Stimulated activated naive CD8-positive, alpha-beta T cell treated with anti-CD3 and anti-CD28 coated beads, Interleukin-15, amount 100 ng/mL, for 72 hours (primary cell): ENCODE measurements at regions not wholly inside any gene's neighbourhood (a gene's known extent, or its start where the extent isn't known, plus 50 kb on each side); places are given as distances from the start of the nearest gene placed in this dataset.
"Not testable (repeated sequence)": the region's sequence is repeated elsewhere in the genome, so short reads cannot be mapped to it uniquely, and the experiment has no call there.

Source experiments
- ATAC-seq: fragments of 150-1000 bp; cut with Tn5 transposase; 2 replicates; pipeline ENCODE4 v1.10.0; 2021; ENCODE audit warnings: mild to moderate bottlenecking, moderate library complexity
- DNase-seq, 2 donors: peaks; one replicate each; pipeline ENCODE4 v3.0.0; 2021 to 2022
- H3K27ac Mint-ChIP-seq, 2 donors: one replicate each; pipeline ENCODE4 v1.8.0; 2022; ENCODE audit warnings: mild to moderate bottlenecking in 2 of 2, mixed read lengths in 2 of 2, moderate library complexity in 2 of 2
- H3K27me3 Mint-ChIP-seq: one replicate; pipeline ENCODE4 v1.8.0; 2022; ENCODE audit warnings: mixed read lengths
- H3K4me1 Mint-ChIP-seq: one replicate; pipeline ENCODE4 v1.8.0; 2022; ENCODE audit warnings: mild to moderate bottlenecking, mixed read lengths
- H3K4me3 Mint-ChIP-seq, 2 donors: one replicate each; pipeline ENCODE4 v1.8.0; 2022; ENCODE audit warnings: mild to moderate bottlenecking in 2 of 2, mixed read lengths in 2 of 2, moderate library complexity in 1 of 2
- H3K9me3 Mint-ChIP-seq, 2 donors: one replicate each; pipeline ENCODE4 v1.8.0; 2022; ENCODE audit warnings: mixed read lengths in 2 of 2

DNA sequence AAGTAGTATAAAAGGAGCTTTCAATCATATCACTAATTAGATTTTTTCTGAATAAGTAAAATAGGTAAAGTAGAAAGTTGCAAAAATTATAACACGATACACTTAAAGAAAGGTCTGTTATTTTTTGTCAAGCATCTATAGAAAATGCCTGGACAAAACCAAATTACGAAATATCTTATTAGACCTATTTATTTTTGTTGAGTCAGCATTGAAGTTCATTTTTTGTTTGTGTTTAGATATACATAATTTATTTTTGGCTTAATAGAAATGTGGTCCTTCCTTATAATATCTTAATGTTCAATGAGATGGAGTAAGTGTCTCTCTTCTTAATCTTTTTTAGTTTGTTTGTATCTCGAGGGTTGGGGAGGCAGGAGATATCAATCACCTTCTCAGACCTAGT lies 214.8 kb upstream of the GRIA1 start:
- no peaks in the 10 kb centered on the region for H3K9me3 Mint-ChIP-seq
- no peak overlapping the region for H3K4me3 Mint-ChIP-seq
- DNase-seq (no peak), ATAC-seq (no peak)
- no peaks in the 10 kb centered on the region for H3K4me1 Mint-ChIP-seq
- no peak overlapping the region for H3K27ac Mint-ChIP-seq
- no peaks in the 10 kb centered on the region for H3K27me3 Mint-ChIP-seq

DNA sequence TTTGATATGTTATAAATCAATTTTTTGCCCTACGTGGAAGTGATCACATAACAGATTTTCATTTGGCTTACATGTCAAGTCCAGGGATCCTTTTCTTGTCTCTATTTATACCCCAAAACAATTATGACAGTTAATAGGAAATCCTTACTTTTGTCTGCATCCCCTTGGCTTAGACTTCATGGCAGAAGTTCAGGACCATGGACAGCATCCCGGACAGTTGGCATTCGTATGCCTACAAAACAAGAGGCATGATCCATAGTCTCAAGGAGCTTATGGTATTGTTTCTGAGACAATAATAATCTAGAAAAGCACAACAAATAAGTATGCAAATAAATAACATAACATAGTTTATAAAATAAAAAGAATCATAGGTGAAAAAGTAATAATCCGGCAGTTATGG lies 214.3 kb upstream of the GRIA1 start:
- no peak for DNase-seq
- H3K27ac Mint-ChIP-seq, result no peak overlapping the region
- ATAC-seq, result no peak
- H3K4me1 Mint-ChIP-seq, result no peaks in the 10 kb centered on the region
- H3K4me3 Mint-ChIP-seq, result no peak overlapping the region
- H3K9me3 Mint-ChIP-seq, result no peaks in the 10 kb centered on the region
- no peaks in the 10 kb centered on the region for H3K27me3 Mint-ChIP-seq

DNA sequence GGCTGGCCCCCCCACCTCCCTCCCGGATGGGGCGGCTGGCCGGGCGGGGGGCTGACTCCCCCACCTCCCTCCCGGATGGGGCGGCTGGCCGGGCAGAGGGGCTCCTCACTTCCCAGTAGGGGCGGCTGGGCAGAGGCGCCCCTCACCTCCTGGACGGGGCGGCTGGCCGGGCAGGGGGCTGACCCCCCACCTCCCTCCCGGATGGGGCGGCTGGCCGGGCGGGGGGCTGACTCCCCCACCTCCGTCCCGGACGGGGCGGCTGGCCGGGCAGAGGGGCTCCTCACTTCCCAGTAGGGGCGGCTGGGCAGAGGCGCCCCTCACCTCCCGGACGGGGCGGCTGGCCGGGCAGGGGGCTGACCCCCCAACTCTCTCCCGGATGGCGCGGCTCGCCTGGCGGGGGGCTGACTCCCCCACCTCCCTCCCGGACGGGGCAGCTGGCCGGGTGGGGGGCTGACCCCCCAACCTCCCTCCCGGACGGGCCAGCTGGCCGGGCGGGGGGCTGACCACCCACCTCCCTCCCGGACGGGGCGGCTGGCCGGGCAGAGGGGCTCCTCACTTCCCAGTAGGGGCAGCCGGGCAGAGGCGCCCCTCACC lies 194.1 kb upstream of the GRIA1 start:
- peaks cover 0 to 35% of the 10 kb centered on the region in 2 donors for H3K9me3 Mint-ChIP-seq
- not testable (repeated sequence) for H3K27me3 Mint-ChIP-seq, H3K27ac Mint-ChIP-seq, DNase-seq, H3K4me1 Mint-ChIP-seq, H3K4me3 Mint-ChIP-seq, ATAC-seq

DNA sequence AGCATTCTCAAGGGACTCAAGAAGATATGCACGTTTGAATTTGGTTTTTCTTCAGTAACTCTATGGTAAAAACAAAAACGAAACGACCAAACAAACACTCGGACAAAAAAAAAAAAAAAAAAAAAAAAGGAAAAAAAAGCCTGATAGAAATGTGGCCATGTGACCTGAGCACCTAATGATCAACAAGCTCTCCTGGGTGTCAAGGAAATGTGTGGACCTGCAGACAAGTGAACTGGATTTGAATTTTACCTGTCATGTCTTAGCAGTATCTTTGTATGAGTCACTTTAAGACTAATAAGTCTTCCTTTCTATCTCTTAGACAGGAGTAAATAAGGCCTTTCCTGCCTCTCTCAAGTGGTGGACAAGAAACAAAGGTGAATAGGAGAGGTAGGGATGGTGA lies 190.6 kb upstream of the GRIA1 start:
- no peak for DNase-seq
- Mint-ChIP-seq H3K4me1 (no peaks in the 10 kb centered on the region), H3K4me3 (no peak overlapping the region), H3K27me3 (no peaks in the 10 kb centered on the region), H3K9me3 (peaks cover 9 to 28% of the 10 kb centered on the region in 2 donors), H3K27ac (no peak overlapping the region)
- ATAC-seq, result no peak

- ATAC-seq (no peak), DNase-seq (no peak)
- Mint-ChIP-seq H3K27ac (no peak overlapping the region), H3K9me3 (peaks cover 8 to 26% of the 10 kb centered on the region in 2 donors), H3K4me1 (no peaks in the 10 kb centered on the region), H3K27me3 (no peaks in the 10 kb centered on the region), H3K4me3 (no peak overlapping the region)
These were observed 182.2 kb upstream of the GRIA1 start for GRCh38 chr5:153308282-153308681.

GRCh38 chr5:153318556-153318955 lies 171.9 kb upstream of the GRIA1 start:
- no peak for ATAC-seq
- no peak for DNase-seq
- H3K4me3 Mint-ChIP-seq, result no peak overlapping the region
- H3K4me1 Mint-ChIP-seq, result no peaks in the 10 kb centered on the region
- no peaks in the 10 kb centered on the region for H3K27me3 Mint-ChIP-seq
- peaks cover 4 to 13% of the 10 kb centered on the region in 2 donors for H3K9me3 Mint-ChIP-seq
- no peak overlapping the region for H3K27ac Mint-ChIP-seq

DNA sequence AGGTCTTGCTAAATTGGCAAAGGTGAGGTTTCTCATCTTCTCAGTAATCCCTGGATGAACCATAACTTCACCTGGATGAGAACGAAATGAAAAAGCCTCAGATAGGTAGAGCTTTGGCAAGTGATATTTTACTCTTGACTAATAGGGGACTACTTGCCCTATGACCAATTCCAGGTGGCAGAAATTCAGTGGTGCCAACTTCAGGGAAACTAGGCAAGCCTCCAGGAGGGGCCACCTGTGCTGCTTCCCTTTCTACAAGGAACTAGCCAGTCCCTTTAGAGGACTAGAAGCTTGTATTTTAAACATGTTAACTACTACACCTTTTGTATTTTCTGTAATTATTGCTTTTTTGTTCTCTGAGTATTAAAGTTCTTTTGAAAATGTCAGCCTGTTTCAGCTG lies 169.0 kb upstream of the GRIA1 start:
- no peaks in the 10 kb centered on the region for H3K4me1 Mint-ChIP-seq
- no peaks in the 10 kb centered on the region for H3K27me3 Mint-ChIP-seq
- DNase-seq, result no peak
- no peak for ATAC-seq
- peaks cover 0 to 10% of the 10 kb centered on the region in 2 donors for H3K9me3 Mint-ChIP-seq
- H3K27ac Mint-ChIP-seq, result no peak overlapping the region
- no peak overlapping the region for H3K4me3 Mint-ChIP-seq

DNA sequence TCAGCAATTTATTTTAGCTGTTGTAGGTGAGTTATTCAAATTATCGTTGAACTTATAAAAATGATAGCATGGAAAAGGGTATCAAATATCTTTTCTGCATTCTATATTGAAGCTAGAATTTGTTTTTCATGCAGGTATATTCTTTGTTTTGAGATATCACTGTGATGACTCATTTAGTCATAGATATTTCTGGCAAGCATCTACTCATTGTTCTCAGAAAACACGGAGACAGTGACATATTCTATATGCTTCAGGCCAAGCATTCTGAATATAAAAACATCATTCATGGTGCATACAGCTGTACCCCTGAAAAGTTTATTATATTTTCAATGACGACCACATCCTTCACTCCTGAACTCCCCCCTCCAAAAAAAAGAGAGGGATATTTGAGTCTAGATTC lies 150.3 kb upstream of the GRIA1 start:
- Mint-ChIP-seq H3K27ac (no peak overlapping the region), H3K4me3 (no peak overlapping the region), H3K4me1 (no peaks in the 10 kb centered on the region), H3K9me3 (peaks cover 5 to 13% of the 10 kb centered on the region in 2 donors), H3K27me3 (peaks cover 5% of the 10 kb centered on the region)
- ATAC-seq (no peak), DNase-seq (no peak)

DNA sequence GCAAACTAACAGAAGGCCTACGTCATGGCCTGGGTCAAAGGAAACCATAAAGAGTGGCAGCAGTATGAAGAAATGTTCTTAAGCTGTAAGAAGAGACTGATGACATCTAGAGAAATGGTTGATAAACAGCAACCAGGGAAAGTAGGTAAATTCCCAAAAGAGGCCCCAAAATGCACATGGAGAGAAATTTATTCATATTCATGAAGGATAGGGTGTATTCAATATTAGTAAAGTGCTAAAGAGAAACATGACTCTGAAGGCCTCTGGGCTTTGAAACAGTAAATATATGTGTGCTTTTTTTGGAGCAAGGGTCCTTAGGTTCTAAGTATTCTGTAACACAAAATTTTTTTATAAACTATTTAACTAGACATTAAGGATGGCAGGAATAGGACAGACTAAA lies 149.7 kb upstream of the GRIA1 start:
- Mint-ChIP-seq H3K27ac (no peak overlapping the region), H3K4me1 (no peaks in the 10 kb centered on the region), H3K9me3 (peaks cover 5 to 13% of the 10 kb centered on the region in 2 donors), H3K27me3 (peaks cover 5% of the 10 kb centered on the region), H3K4me3 (no peak overlapping the region)
- DNase-seq, result no peak
- ATAC-seq, result no peak

- Mint-ChIP-seq H3K27ac (no peak overlapping the region), H3K9me3 (peaks cover 5 to 13% of the 10 kb centered on the region in 2 donors), H3K27me3 (peaks cover 5% of the 10 kb centered on the region), H3K4me1 (no peaks in the 10 kb centered on the region), H3K4me3 (no peak overlapping the region)
- ATAC-seq, result no peak
- DNase-seq, result no peak
These were observed 148.0 kb upstream of the GRIA1 start for GRCh38 chr5:153342487-153342886.

DNA sequence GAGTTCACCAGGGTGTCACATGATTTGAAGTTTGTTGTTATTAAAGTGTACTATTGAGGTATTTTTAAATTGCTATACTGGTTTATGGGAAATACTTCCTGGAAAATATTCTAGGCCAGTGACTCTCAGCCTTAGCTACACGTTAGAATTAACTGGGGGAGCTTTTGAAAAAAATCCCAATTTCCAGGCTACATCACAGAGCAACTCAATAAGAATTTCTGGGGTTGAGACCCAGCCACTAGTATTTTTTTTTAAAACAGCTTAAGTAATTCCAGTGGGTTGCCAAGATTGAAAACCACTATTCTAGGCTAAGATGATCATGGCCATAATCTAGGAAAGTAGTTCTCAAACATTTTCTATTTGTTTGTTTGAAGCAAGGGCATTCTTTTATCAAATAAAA lies 142.9 kb upstream of the GRIA1 start:
- H3K4me3 Mint-ChIP-seq, result no peak overlapping the region
- ATAC-seq (no peak), DNase-seq (no peak)
- peaks cover 0 to 7% of the 10 kb centered on the region in 2 donors for H3K9me3 Mint-ChIP-seq
- peaks cover 6% of the 10 kb centered on the region for H3K4me1 Mint-ChIP-seq
- H3K27ac Mint-ChIP-seq, result no peak overlapping the region
- peaks cover 15% of the 10 kb centered on the region for H3K27me3 Mint-ChIP-seq

DNA sequence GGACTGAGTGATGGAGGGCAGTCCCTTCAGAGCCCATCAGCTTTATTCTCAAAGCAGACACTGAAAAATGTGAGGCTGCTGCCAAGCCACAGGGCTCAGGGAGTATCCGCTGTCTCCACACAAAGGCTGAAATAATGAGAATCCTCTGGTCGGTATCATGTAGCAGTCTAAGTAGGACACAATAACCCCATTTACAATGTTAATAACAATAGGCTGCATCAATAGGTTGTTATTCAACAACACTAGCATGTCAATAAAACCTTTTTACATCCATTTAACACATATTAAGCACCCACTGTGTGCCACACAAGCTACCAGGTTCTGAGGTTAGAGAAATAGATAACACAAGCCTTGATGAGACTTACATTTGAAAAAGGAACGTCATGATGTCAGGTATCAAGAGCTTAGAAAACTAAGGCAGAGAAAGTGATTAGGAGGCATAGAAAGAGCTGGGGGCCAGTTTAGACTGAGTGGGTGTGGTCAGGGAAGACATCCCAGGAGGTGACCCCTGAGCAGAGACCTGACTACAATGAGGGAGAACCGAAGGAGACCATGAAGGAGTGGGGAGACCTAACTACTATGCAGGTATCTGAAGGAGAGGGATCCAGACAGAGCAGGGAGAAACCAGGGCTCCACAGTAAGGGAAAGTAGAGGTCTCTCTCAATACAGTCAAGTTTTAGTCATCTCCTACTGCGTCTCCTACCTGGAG lies 140.1 kb upstream of the GRIA1 start:
- DNase-seq (no peak), ATAC-seq (no peak)
- H3K4me3 Mint-ChIP-seq, result no peak overlapping the region
- H3K27ac Mint-ChIP-seq, result no peak overlapping the region
- H3K27me3 Mint-ChIP-seq, result peaks cover 38% of the 10 kb centered on the region
- peaks cover 7 to 9% of the 10 kb centered on the region in 2 donors for H3K9me3 Mint-ChIP-seq
- H3K4me1 Mint-ChIP-seq, result peaks cover 17% of the 10 kb centered on the region

- peaks cover 39% of the 10 kb centered on the region for H3K27me3 Mint-ChIP-seq
- peaks cover 9 to 22% of the 10 kb centered on the region in 2 donors for H3K9me3 Mint-ChIP-seq
- ATAC-seq, result peak; percentile 77
- no peak overlapping the region for H3K27ac Mint-ChIP-seq
- H3K4me3 Mint-ChIP-seq, result peak overlapping the region; percentile 66 to 71
- peak; percentile 12 to 13 for DNase-seq
- peaks cover 17% of the 10 kb centered on the region for H3K4me1 Mint-ChIP-seq
These were observed 137.7 kb upstream of the GRIA1 start for GRCh38 chr5:153352685-153353219.

- ATAC-seq (no peak), DNase-seq (no peak)
- Mint-ChIP-seq H3K27ac (peak overlapping the region in 1 of 2 donors; percentile 40), H3K27me3 (peaks cover 24% of the 10 kb centered on the region), H3K4me1 (peaks cover 25% of the 10 kb centered on the region), H3K9me3 (peaks cover 19 to 31% of the 10 kb centered on the region in 2 donors), H3K4me3 (no peak overlapping the region)
These were observed 132.9 kb upstream of the GRIA1 start for GRCh38 chr5:153357493-153358112.

- Mint-ChIP-seq H3K4me1 (peaks cover 17% of the 10 kb centered on the region), H3K4me3 (no peak overlapping the region), H3K27me3 (peaks cover 17% of the 10 kb centered on the region), H3K9me3 (peaks cover 19 to 31% of the 10 kb centered on the region in 2 donors), H3K27ac (no peak overlapping the region)
- no peak for DNase-seq
- no peak for ATAC-seq
These were observed 132.0 kb upstream of the GRIA1 start for GRCh38 chr5:153358315-153358976.

- no peaks in the 10 kb centered on the region for H3K27me3 Mint-ChIP-seq
- H3K4me3 Mint-ChIP-seq, result no peak overlapping the region
- H3K4me1 Mint-ChIP-seq, result peaks cover 14% of the 10 kb centered on the region
- no peak for DNase-seq
- no peak overlapping the region for H3K27ac Mint-ChIP-seq
- peaks cover 21 to 25% of the 10 kb centered on the region in 2 donors for H3K9me3 Mint-ChIP-seq
- ATAC-seq, result no peak
These were observed 129.6 kb upstream of the GRIA1 start for GRCh38 chr5:153360860-153361259.
